ENCODE measurements at regions not wholly inside any gene's neighbourhood (a gene's known extent, or its start where the extent isn't known, plus 50 kb on each side); places are given as distances from the start of the nearest gene placed in this dataset. TPM values are rescaled to one million over a fixed set of nuclear protein-coding genes. Genes with fewer than 3 reads are reported as not detected.

DNA sequence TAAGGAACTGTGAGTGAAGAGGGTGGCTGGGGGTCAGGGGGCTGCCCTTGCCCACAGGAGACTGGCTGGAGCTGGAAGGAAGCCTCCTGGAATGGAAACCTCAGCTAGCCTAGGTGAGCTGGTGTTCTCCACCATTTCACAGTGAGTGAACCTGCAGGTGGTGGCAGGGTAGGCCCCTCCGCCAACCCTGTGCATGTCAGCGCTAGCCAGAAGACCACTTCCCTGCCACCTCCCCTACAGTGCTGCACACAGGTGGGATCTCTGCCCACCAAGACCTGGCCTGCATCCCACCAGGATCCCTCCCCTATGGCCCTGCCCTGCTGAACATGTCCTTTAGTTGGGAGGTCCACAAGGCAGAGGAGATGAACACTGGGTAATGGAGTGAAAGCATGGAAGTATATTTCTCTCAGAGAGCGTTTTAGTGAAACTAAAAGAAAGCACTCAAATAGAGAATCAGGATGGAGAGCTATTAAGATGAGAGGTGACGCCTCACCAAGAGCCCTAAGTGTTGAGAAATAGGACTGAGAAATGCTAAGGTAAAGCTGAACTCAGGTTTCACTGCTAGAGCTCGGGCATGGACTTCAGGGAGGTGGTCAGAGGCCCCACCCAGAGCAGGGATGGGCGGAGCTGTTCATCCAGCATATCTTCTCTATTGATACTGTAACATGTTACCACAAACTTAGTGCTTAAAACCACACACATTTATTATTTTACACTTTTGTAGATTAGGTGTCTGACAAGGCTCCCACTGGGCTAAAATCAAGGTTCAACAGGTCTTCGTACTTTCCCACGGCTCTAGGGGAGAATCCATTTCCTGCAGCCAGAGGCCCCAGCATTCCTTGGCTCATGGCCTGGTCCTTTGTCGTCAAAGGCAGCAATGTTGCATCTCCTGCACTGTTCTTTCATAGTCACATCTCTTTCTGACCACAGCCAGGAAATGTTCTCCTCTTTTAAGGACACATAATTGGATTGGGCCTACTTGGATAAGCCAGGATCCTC is 83.2 kb downstream of the DIRAS2 start:
- H3K18ac ChIP-seq (ENCODE audit: low read depth in 1 of 2, low read length in 2 of 2), result no peak overlapping the region
- 85% methylated on average over 9 of the region's 9 CpGs for WGBS
- DNase-seq, result no peak

More for the DNA sequence above, 83.2 kb downstream of the DIRAS2 start:
- Histone ChIP-seq H2BK120ac (ENCODE audit: low read depth, low read length) (no peak overlapping the region), H3K14ac (ENCODE audit: low read length in 2 of 2) (no peak overlapping the region), H2BK12ac (ENCODE audit: low read length in 2 of 2) (no peak overlapping the region), H3K9me3 (ENCODE audit: control insufficient read depth, low read length) (no peaks in the 10 kb centered on the region), H2BK5ac (ENCODE audit: low read depth, low read length, poor library complexity, severe bottlenecking) (no peak overlapping the region), H2AFZ (ENCODE audit: low read depth, low read length) (no peak overlapping the region), H3K23ac (ENCODE audit: low read length in 2 of 2) (no peak overlapping the region), H3K4me1 (ENCODE audit: control insufficient read depth, insufficient read depth, low read depth, low read length) (no peaks in the 10 kb centered on the region), H3K9ac (ENCODE audit: low read length) (no peak overlapping the region), H4K91ac (ENCODE audit: low read length) (no peak overlapping the region), H3K27ac (ENCODE audit: low read length, poor library complexity, severe bottlenecking) (no peak overlapping the region), H3K79me1 (replicated peaks; ENCODE audit: low read length, poor library complexity, severe bottlenecking) (no peaks in the 10 kb centered on the region), H3K27me3 (ENCODE audit: control insufficient read depth in 1 of 2, insufficient read depth in 1 of 2, low read length in 2 of 2) (no peaks in the 10 kb centered on the region), H3K4me3 (ENCODE audit: insufficient read depth in 1 of 2, low read depth in 1 of 2, low read length in 2 of 2) (no peak overlapping the region), H2BK15ac (ENCODE audit: low read depth, poor library complexity, severe bottlenecking) (no peak overlapping the region), H3K4me2 (ENCODE audit: low read length, poor library complexity, severe bottlenecking) (no peak overlapping the region), H3K36me3 (ENCODE audit: control insufficient read depth in 1 of 2, insufficient read depth in 2 of 2, low read depth in 1 of 2, low read length in 2 of 2) (no peaks in the 10 kb centered on the region), H2AK5ac (ENCODE audit: low read length, severe bottlenecking) (no peak overlapping the region), H3K4ac (ENCODE audit: low read depth in 1 of 2, low read length in 2 of 2) (no peak overlapping the region), H4K8ac (ENCODE audit: low read length) (no peak overlapping the region)

Small RNA genes lying in the stretch of these regions (small RNA-seq; reads per million reads assigned to genes)
- gene AL161629.2 (ENCODE audit: low read depth) (not detected), gene MIR4290 (ENCODE audit: low read depth) (not detected)
